Trophoblast cell (in vitro differentiated cells and primary cell): ENCODE measurements at regions not wholly inside any gene's neighbourhood (a gene's known extent, or its start where the extent isn't known, plus 50 kb on each side); places are given as distances from the start of the nearest gene placed in this dataset.

Source experiments
- DNase-seq, 2 donors: peaks; one replicate each; pipeline ENCODE4 v3.0.0-alpha.2; 2016
- H2AFZ ChIP-seq: 2 replicates; pipeline ENCODE4 v1.6.1; 2013; ENCODE audit warnings: low read length, moderate library complexity, mild to moderate bottlenecking; ENCODE audit not compliant: insufficient read depth, poor library complexity
- H2AK5ac ChIP-seq: 2 replicates; pipeline ENCODE4 v1.6.1; 2013; ENCODE audit warnings: mild to moderate bottlenecking, low read length
- H2BK120ac ChIP-seq: 2 replicates; pipeline ENCODE4 v1.6.1; 2013; ENCODE audit warnings: low read length, mild to moderate bottlenecking, moderate library complexity; ENCODE audit not compliant: insufficient read depth, poor library complexity
- H2BK12ac ChIP-seq: 2 replicates; pipeline ENCODE4 v1.6.1; 2013; ENCODE audit warnings: mild to moderate bottlenecking, low read length, moderate library complexity
- H2BK5ac ChIP-seq: 2 replicates; pipeline ENCODE4 v1.6.1; 2013; ENCODE audit warnings: low read length, low read depth, moderate library complexity, mild to moderate bottlenecking; ENCODE audit not compliant: poor library complexity
- H3K14ac ChIP-seq: 2 replicates; pipeline ENCODE4 v1.6.1; 2013; ENCODE audit warnings: mild to moderate bottlenecking, low read length
- H3K18ac ChIP-seq: 2 replicates; pipeline ENCODE4 v1.6.1; 2013; ENCODE audit warnings: mild to moderate bottlenecking, low read length
- H3K23ac ChIP-seq: 2 replicates; pipeline ENCODE4 v1.6.1; 2013; ENCODE audit warnings: low read length
- H3K27ac ChIP-seq: 2 replicates; pipeline ENCODE4 v1.5.1; 2013; ENCODE audit warnings: low read depth, mild to moderate bottlenecking, inconsistent platforms, low read length, moderate library complexity
- H3K27me3 ChIP-seq: 2 replicates; pipeline ENCODE4 v1.6.1; 2013; ENCODE audit warnings: inconsistent platforms, mild to moderate bottlenecking, low read length, moderate library complexity; ENCODE audit not compliant: insufficient read depth
- H3K36me3 ChIP-seq, 2 experiments: 1 replicate in 1 of 2; 2 replicates in 1 of 2; pipeline ENCODE4 v1.6.1; 2013; ENCODE audit warnings: low read length in 2 of 2, mild to moderate bottlenecking in 2 of 2, moderate library complexity in 1 of 2; ENCODE audit not compliant: insufficient read depth in 2 of 2, control insufficient read depth in 1 of 2
- H3K4ac ChIP-seq: 2 replicates; pipeline ENCODE4 v1.6.1; 2013; ENCODE audit warnings: low read depth, mild to moderate bottlenecking, low read length, moderate library complexity
- H3K4me1 ChIP-seq, 2 experiments: 1 replicate in 1 of 2; 2 replicates in 1 of 2; pipeline ENCODE4 v1.6.1; 2013; ENCODE audit warnings: low read length in 2 of 2, mild to moderate bottlenecking in 2 of 2, moderate library complexity in 1 of 2; ENCODE audit not compliant: insufficient read depth in 2 of 2, control insufficient read depth in 1 of 2
- H3K4me2 ChIP-seq: 2 replicates; pipeline ENCODE4 v1.6.1; 2013; ENCODE audit warnings: inconsistent platforms, mild to moderate bottlenecking, low read length, moderate library complexity
- H3K4me3 ChIP-seq: 2 replicates; pipeline ENCODE4 v1.5.1; 2013; ENCODE audit warnings: mild to moderate bottlenecking, low read depth, low read length, inconsistent platforms
- H3K79me1 ChIP-seq: one replicate; pipeline ENCODE4 v1.6.1; 2013; ENCODE audit warnings: low read length
- H3K79me2 ChIP-seq: 2 replicates; pipeline ENCODE4 v1.6.1; 2013; ENCODE audit warnings: low read length, mild to moderate bottlenecking; ENCODE audit not compliant: control insufficient read depth, insufficient read depth, poor library complexity
- H3K9ac ChIP-seq: 2 replicates; pipeline ENCODE4 v1.6.1; 2013; ENCODE audit warnings: mild to moderate bottlenecking, low read length
- H3K9me3 ChIP-seq: 2 replicates; pipeline ENCODE4 v1.6.1; 2013; ENCODE audit warnings: low read depth, mild to moderate bottlenecking, control low read depth, inconsistent platforms, low read length; ENCODE audit not compliant: insufficient read depth
- H4K12ac ChIP-seq: 2 replicates; pipeline ENCODE4 v1.6.1; 2013; ENCODE audit warnings: low read depth, mild to moderate bottlenecking, low read length, moderate library complexity
- H4K8ac ChIP-seq: 2 replicates; pipeline ENCODE4 v1.6.1; 2013; ENCODE audit warnings: low read depth, mild to moderate bottlenecking, low read length, moderate library complexity
- H4K91ac ChIP-seq: one replicate; pipeline ENCODE4 v1.6.1; 2013; ENCODE audit warnings: low read depth, mild to moderate bottlenecking, low read length, moderate library complexity
- WGBS: extraction: QIAGEN DNeasy Blood & Tissue Kit; methylation state at CpG from one replicate; pipeline ENCODE4 v1.1.7; 2013; ENCODE audit warnings: missing lambda C conversion rate; ENCODE audit not compliant: insufficient read length, insufficient coverage; ENCODE audit errors: extremely low coverage; 5-methylcytosine and 5-hydroxymethylcytosine counted together

DNA sequence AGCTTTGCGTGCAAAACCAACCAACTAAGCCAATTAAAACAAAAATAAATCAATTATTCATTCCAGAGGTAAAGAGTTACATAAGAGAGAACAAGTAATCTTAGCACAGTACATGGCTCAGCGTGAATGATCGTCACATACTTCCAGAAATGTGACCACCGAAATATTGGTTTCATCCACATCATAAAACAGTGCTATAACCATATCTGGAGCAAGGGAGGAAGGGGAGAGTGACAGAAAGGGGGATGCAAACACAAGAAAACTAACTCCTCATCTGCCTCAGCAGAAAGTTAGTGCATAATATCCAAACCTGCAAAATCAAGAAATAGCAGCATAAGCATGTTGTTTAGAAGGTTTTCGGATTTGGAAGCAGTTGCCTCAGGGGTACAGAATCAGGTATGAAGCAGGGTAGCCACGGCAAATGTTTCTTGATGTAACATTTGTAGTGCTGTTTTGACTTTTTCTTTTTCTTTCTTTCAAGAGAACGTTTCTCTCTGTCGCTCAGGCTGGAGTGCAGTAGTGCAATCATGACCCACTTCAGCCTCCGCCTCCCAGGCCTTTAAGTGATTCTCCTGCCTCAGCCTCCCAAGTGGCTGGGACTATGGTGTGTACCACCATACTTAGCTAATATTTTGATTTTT lies 93.9 kb upstream of the EGLN3 start:
- H2AFZ ChIP-seq = no peak overlapping the region
- H3K27me3 ChIP-seq = no peaks in the 10 kb centered on the region
- H2BK5ac ChIP-seq = peak overlapping the region; percentile 46
- H3K79me1 ChIP-seq = peaks cover 11% of the 10 kb centered on the region
- H3K4ac ChIP-seq = no peak overlapping the region
- H2BK12ac ChIP-seq = peak overlapping the region; percentile 92
- H3K79me2 ChIP-seq = no peaks in the 10 kb centered on the region
- no peak overlapping the region for H3K4me3 ChIP-seq
- peak overlapping the region; percentile 58 for H2BK120ac ChIP-seq
- H2AK5ac ChIP-seq = no peak overlapping the region
- H3K4me1 ChIP-seq = peaks cover 7 to 11% of the 10 kb centered on the region in 2 experiments
- no peak overlapping the region for H3K18ac ChIP-seq
- no peak overlapping the region for H3K23ac ChIP-seq
- no peak overlapping the region for H3K4me2 ChIP-seq
- peak overlapping the region; percentile 67 for H4K91ac ChIP-seq
- no peak overlapping the region for H3K27ac ChIP-seq
- no peak overlapping the region for H3K14ac ChIP-seq
- H3K9me3 ChIP-seq = no peaks in the 10 kb centered on the region
- WGBS = no CpG with 5 or more reads among the region's 9 CpGs
- H4K12ac ChIP-seq = no peak overlapping the region
- H4K8ac ChIP-seq = no peak overlapping the region
- no peak for DNase-seq
- H3K9ac ChIP-seq = no peak overlapping the region
- no peaks in the 10 kb centered on the region for H3K36me3 ChIP-seq

DNA sequence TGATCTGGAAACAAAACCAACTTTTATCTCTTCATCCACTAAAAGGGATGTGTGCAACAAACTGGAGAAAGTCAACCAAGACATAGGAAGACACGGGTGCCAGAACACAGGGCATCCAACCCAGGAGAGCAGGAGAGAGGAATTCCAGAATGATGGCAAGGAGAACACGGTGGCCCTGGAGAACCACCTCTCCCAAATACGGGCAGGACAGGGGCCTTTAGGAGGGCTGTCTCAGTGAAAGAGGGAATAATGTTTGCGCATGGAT lies 93.4 kb upstream of the EGLN3 start:
- Histone ChIP-seq H3K23ac (no peak overlapping the region), H3K4ac (no peak overlapping the region), H3K4me2 (no peak overlapping the region), H3K14ac (peak overlapping the region; percentile 50), H3K79me2 (no peaks in the 10 kb centered on the region), H3K9me3 (no peaks in the 10 kb centered on the region), H3K79me1 (peaks cover 10% of the 10 kb centered on the region), H3K27me3 (no peaks in the 10 kb centered on the region), H4K8ac (no peak overlapping the region), H3K27ac (no peak overlapping the region), H3K9ac (no peak overlapping the region), H3K4me3 (no peak overlapping the region), H4K12ac (no peak overlapping the region), H4K91ac (peak overlapping the region; percentile 67), H2BK5ac (peak overlapping the region; percentile 46), H3K4me1 (peaks cover 7 to 10% of the 10 kb centered on the region in 2 experiments), H3K18ac (peak overlapping the region; percentile 46), H3K36me3 (no peaks in the 10 kb centered on the region), H2AK5ac (peak overlapping the region; percentile 96), H2BK120ac (peak overlapping the region; percentile 58), H2AFZ (no peak overlapping the region), H2BK12ac (peak overlapping the region; percentile 92)
- WGBS = no CpG with 5 or more reads among the region's 4 CpGs
- no peak for DNase-seq

DNA sequence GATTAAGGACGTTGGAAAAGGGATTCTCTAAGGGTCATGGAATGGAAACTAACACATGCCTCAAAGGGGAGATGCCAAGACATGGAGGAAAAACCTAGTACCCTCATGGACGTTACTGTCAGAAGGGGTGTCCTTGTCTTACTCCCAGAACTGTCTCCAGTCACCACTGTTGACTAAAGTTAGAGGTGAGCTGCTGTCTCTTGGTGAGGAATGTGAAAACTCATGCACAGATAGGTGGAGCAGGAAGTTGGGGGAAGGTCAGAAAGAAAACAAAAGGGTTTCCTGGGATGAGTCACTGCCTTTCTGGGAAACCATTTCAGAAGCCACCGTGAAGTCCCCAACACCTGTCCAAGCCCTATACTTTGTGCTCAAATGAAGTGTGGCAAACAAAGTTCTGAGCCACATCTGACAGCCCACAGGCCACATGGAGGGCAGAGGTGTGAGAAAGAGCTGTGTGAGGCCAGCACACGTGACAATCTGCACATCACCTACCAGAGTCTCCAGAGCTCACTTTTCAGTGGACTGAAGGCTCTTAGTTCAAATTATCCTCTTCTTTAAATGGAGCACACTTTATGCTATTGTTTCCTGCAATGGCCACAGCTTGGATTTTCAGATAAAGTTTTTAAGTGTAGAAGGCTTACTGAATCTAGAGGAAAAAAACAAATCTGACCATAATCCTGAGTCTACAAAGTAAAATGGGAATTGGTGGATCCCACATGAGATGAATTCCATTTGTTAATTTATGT lies 92.9 kb upstream of the EGLN3 start:
- Histone ChIP-seq H2BK12ac (peak overlapping the region; percentile 47), H2AK5ac (no peak overlapping the region), H2BK120ac (peak overlapping the region; percentile 26), H3K4me2 (peak overlapping the region; percentile 1), H3K23ac (no peak overlapping the region), H4K8ac (peak overlapping the region; percentile 34), H4K12ac (no peak overlapping the region), H3K79me1 (peaks cover 11% of the 10 kb centered on the region), H3K79me2 (no peaks in the 10 kb centered on the region), H3K4me3 (no peak overlapping the region), H3K27me3 (no peaks in the 10 kb centered on the region), H3K14ac (peak overlapping the region; percentile 16), H3K27ac (no peak overlapping the region), H3K18ac (no peak overlapping the region), H2BK5ac (peak overlapping the region; percentile 65), H3K9ac (no peak overlapping the region), H3K4me1 (peaks cover 9 to 13% of the 10 kb centered on the region in 2 experiments), H3K9me3 (no peaks in the 10 kb centered on the region), H2AFZ (peak overlapping the region; percentile 56), H4K91ac (peak overlapping the region; percentile 70), H3K36me3 (no peaks in the 10 kb centered on the region), H3K4ac (no peak overlapping the region)
- peak; percentile 19 to 49 for DNase-seq
- WGBS = no CpG with 5 or more reads among the region's 4 CpGs

DNA sequence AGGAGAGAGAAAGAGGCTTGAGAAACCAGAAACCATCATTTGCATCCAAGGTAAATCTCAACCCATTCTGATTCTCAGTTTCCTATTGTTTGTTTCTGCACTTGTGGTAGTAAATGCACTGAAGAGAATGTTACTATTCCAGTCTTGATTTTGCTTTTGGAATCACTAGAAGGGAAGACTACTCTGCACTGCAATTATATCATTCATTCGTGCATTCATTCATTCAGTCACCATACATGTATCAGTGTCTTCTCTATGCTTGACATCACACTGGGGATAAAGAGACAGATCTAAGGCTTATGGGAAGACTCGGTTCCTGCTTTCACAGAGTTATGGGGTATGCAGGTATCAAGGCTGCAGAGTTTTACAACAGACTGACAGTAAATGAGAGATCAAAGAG lies 90.3 kb upstream of the EGLN3 start:
- Histone ChIP-seq H3K9me3 (no peaks in the 10 kb centered on the region), H3K4me2 (no peak overlapping the region), H2AFZ (no peak overlapping the region), H3K79me2 (no peaks in the 10 kb centered on the region), H3K18ac (no peak overlapping the region), H2BK12ac (no peak overlapping the region), H2AK5ac (no peak overlapping the region), H3K79me1 (peaks cover 6% of the 10 kb centered on the region), H4K12ac (no peak overlapping the region), H3K36me3 (no peaks in the 10 kb centered on the region), H3K9ac (no peak overlapping the region), H2BK120ac (no peak overlapping the region), H2BK5ac (no peak overlapping the region), H3K4me1 (peaks cover 9 to 16% of the 10 kb centered on the region in 2 experiments), H3K27me3 (no peaks in the 10 kb centered on the region), H3K23ac (no peak overlapping the region), H3K14ac (no peak overlapping the region), H4K91ac (no peak overlapping the region), H3K4me3 (no peak overlapping the region), H3K27ac (no peak overlapping the region), H3K4ac (no peak overlapping the region), H4K8ac (no peak overlapping the region)
- WGBS = no CpG with 5 or more reads among the region's 2 CpGs
- DNase-seq = no peak
